GM23248 (cell line): ENCODE measurements at regions not wholly inside any gene's neighbourhood (a gene's known extent, or its start where the extent isn't known, plus 50 kb on each side); places are given as distances from the start of the nearest gene placed in this dataset.

Experiments
- EZH2 ChIP-seq: fragments of 200-600 bp; sonication (generic); IDR thresholded peaks from 2 replicates; pipeline ENCODE4 v1.6.1; 2018; ENCODE audit warnings: antibody characterized with exemption, mild to moderate bottlenecking; ENCODE audit not compliant: insufficient read depth, poor library complexity, severe bottlenecking
- EZH2phosphoT487 ChIP-seq: fragments of 200-600 bp; sonication (generic); IDR thresholded peaks from 2 replicates; pipeline ENCODE4 v1.6.1; 2018; ENCODE audit warnings: antibody characterized with exemption, moderate library complexity, mild to moderate bottlenecking, low read depth; ENCODE audit not compliant: insufficient read depth

GRCh38 chr1:240682166-240682858 lies 70.4 kb upstream of the GREM2 start:
- TF ChIP-seq EZH2: no peak
- TF ChIP-seq EZH2phosphoT487: no peak
